Epithelial cell of proximal tubule (primary cell): ENCODE measurements at regions not wholly inside any gene's neighbourhood (a gene's known extent, or its start where the extent isn't known, plus 50 kb on each side); places are given as distances from the start of the nearest gene placed in this dataset.

ENCODE experiments used
- DNase-seq: peaks from one replicate; pipeline ENCODE4 v3.0.0-alpha.2; 2011; ENCODE audit warnings: low read depth
- H3K4me3 ChIP-seq: 2 replicates; pipeline ENCODE4 v1.5.1; 2011; ENCODE audit warnings: low read depth, mild to moderate bottlenecking, low read length
- CTCF ChIP-seq: conservative IDR thresholded peaks from 2 replicates; pipeline ENCODE4 v1.5.1; 2012; ENCODE audit warnings: low read depth, mild to moderate bottlenecking, low read length

GRCh38 chr5:162837155-162837554 lies 600.2 kb upstream of the CCNG1 start:
- H3K4me3 ChIP-seq: no peak overlapping the region
- no peak for TF ChIP-seq CTCF
- DNase-seq: no peak

GRCh38 chr5:162842727-162843126 lies 594.7 kb upstream of the CCNG1 start:
- H3K4me3 ChIP-seq: no peak overlapping the region
- no peak for TF ChIP-seq CTCF

GRCh38 chr5:162852134-162852533 lies 585.3 kb upstream of the CCNG1 start:
- DNase-seq: no peak
- H3K4me3 ChIP-seq: no peak overlapping the region
- peak; percentile 17 for TF ChIP-seq CTCF

More at GRCh38 chr5:162842727-162843126, 594.7 kb upstream of the CCNG1 start:
- no peak for DNase-seq

- DNase-seq: no peak
- H3K4me3 ChIP-seq: no peak overlapping the region
- no peak for TF ChIP-seq CTCF
These were observed 578.6 kb upstream of the CCNG1 start for GRCh38 chr5:162858770-162859169.

- no peak for DNase-seq
- no peak for TF ChIP-seq CTCF
- no peak overlapping the region for H3K4me3 ChIP-seq
These were observed 566.4 kb upstream of the CCNG1 start for GRCh38 chr5:162870966-162871365.

- H3K4me3 ChIP-seq: no peak overlapping the region
- TF ChIP-seq CTCF: no peak
- no peak for DNase-seq
These were observed 554.8 kb upstream of the CCNG1 start for GRCh38 chr5:162882629-162883028.

GRCh38 chr5:162886717-162887116 lies 550.7 kb upstream of the CCNG1 start:
- no peak for DNase-seq

More at GRCh38 chr5:162886717-162887116, 550.7 kb upstream of the CCNG1 start:
- TF ChIP-seq CTCF: no peak
- no peak overlapping the region for H3K4me3 ChIP-seq
